Right forelimb (tissue), 1 donor: ENCODE measurements at regions not wholly inside any gene's neighbourhood (a gene's known extent, or its start where the extent isn't known, plus 50 kb on each side); places are given as distances from the start of the nearest gene placed in this dataset.
A peak's percentile ranks its signal among the peaks of the same experiment; 100 is the strongest.

Experiments
- DNase-seq: peaks from one replicate; pipeline ENCODE4 v3.0.0-alpha.2; 2018

- DNase-seq = no peak
Observed at GRCh38 chr7:47690902-47691558, 109.1 kb upstream of the TNS3 start.

- no peak for DNase-seq
Observed at GRCh38 chr7:47689558-47689957, 107.6 kb upstream of the TNS3 start.

DNA sequence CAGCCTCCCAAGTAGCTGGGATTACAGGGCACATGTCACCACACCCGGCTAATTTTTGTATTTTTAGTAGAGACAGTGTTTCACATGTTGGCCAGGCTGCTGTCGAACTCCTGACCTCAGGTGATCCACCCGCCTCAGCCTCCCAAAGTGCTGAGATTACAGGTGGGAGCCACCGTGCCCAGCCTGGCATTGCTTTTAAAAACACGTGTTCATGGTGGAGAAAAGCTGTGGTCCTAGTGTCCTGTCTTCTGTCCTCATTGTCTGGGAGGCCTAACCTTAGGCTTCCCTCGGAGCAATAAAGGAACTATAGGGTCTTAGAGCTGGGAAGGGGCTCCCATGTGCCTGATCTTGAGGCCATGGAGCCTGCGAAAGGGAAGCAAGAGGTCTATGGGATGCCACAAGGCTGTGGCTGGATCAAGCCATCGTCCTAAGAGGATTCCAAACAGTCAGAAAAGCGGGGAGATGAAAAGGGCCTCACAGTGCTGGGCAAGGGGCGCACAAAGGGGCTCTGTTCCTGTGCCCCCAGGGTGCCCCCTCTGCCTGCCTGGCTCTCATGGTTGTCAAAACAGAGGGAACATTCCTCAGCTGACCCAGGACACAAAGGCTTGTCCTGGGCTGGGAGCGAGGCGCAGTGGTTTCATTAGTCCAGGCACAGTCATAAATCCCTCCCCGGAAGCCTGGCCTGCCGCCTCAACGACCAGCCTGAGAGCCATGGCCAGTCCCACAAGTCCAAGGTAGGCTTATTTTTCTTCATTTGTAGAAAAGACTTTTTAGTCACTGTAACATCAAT, 106.6 kb upstream of the TNS3 start:
- DNase-seq = no peak

GRCh38 chr7:47685712-47686376, 103.9 kb upstream of the TNS3 start:
- DNase-seq = no peak

DNA sequence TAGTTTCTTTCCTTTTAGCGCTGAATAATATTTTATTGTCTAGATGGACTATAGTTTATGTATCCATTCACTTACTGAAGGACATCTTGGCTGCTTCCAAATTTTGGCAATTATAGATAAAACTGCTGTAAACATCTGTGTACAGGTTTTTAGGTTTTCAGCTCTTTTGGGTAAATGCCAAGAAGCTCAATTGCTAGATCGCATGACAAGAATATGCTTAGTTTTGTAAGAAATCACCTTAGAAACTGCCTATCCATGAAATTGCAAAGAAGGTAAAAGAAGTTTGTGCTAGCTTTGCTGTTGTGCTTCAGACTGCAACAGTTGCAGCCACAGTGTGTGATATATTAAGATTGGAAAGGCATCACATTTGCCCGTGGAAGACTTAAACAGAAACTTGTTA, 103.2 kb upstream of the TNS3 start:
- DNase-seq = no peak

DNA sequence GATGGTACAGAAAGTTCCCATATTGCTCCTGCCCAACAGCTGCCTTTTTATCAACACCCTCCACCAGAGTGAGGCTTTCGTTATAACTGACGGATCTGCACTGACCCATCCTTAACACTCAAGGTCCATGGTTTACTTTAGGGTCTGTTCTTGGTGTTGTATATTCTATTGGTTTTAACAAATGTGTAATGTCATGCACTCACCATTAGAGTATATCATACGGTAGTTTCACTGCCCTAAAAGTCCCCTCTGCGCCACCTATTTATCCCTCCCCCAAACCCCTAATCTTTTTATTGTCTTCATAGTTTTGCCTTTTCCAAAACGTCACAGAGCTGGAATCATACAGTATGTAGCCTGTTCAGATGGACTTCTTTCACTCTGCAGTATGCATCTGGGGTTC, 102.8 kb upstream of the TNS3 start:
- DNase-seq = no peak

DNA sequence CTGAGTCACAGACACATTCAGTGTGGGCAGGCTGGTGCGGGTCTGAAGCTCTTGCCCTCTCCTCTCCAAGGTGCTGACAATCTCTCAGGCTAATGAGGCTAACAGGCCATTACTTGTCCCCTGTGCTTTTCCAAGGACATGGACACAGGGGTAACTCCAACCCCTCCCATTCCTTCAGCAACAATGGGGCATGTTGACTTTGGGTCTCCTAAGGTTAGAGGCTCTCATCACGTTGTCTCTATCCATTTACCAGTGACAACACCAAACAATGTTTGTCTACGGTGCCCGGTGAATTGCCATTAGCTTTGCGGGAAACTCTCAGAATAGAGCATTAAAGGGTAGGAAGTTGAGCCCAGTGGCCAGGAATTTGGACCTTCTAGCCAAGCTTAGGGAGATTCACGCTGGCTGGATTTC, 101.6 kb upstream of the TNS3 start:
- DNase-seq = no peak

- no peak for DNase-seq
Observed at GRCh38 chr7:47682874-47683273, 101.0 kb upstream of the TNS3 start.

- peak; percentile 40 for DNase-seq
Observed at GRCh38 chr7:47681249-47681810, 99.4 kb upstream of the TNS3 start.

- peak; percentile 17 for DNase-seq
Observed at GRCh38 chr7:47678641-47679380, 96.9 kb upstream of the TNS3 start.

GRCh38 chr7:47677664-47678063, 95.8 kb upstream of the TNS3 start:
- DNase-seq = peak; percentile 12

DNA sequence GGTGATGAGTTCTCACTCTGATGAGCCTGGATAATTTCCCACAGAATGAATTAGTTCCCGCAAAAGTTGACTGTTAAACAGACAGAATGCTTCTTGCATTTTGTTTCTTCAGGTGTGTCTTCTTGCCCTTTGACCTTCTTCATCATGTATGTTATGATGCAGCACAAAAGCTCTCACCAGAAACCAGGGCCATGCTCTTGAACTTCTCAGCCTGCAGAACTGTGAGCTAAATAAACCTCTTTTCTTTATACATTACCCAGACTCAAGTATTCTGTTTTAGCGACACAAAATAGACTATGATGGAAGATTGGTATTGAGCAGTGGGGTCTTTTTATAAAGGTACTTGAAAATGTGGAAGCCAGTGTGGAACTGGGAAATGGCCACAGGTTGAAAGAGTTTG, 95.2 kb upstream of the TNS3 start:
- DNase-seq = no peak

DNA sequence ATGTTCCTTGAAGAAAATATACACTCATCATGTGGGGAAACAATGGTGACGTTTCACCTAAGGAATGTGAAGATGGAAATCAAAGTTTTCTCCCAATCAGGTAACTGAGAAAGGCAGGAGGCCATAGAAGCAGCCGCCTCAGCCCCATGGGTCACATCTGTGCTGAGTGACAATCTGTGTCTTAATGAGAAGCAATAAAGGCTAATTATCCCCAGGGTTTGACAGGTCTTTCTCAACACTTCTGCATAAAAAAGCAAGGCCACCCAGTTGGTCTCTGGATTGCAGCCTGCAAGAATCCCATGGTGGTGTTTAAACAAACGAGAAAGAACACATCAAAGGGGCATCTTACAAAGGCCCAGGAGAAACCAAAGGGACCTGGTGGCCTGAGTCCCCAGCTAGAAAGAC, 91.1 kb upstream of the TNS3 start:
- DNase-seq = no peak

- DNase-seq = no peak
Observed at GRCh38 chr7:47672271-47672791, 90.4 kb upstream of the TNS3 start.

GRCh38 chr7:47671358-47671757, 89.4 kb upstream of the TNS3 start:
- no peak for DNase-seq

GRCh38 chr7:47670729-47671128, 88.8 kb upstream of the TNS3 start:
- DNase-seq = no peak

DNA sequence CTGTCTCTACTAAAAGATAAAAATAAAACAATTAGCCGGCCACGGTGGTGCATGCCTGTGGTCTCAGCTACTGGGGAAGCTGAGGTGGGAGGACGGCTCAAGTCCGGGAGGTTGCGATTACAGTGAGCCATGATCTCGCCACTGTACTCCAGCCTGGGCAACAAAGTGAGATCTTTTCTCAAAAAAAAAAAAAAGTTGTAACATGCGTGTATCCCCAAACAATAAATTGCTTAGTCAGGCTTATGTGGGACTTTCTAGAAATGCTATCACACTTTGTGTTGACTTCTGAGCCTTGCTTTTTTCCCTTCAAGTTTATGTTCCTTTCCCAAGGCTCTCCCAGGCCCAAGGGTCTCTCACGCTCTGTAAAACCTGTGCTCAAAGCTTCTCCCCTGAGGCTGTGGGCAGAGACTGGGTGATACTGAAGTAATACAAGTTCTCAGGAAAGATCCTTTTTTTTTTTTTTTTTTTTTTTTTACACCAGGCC, 88.0 kb upstream of the TNS3 start:
- no peak for DNase-seq

DNA sequence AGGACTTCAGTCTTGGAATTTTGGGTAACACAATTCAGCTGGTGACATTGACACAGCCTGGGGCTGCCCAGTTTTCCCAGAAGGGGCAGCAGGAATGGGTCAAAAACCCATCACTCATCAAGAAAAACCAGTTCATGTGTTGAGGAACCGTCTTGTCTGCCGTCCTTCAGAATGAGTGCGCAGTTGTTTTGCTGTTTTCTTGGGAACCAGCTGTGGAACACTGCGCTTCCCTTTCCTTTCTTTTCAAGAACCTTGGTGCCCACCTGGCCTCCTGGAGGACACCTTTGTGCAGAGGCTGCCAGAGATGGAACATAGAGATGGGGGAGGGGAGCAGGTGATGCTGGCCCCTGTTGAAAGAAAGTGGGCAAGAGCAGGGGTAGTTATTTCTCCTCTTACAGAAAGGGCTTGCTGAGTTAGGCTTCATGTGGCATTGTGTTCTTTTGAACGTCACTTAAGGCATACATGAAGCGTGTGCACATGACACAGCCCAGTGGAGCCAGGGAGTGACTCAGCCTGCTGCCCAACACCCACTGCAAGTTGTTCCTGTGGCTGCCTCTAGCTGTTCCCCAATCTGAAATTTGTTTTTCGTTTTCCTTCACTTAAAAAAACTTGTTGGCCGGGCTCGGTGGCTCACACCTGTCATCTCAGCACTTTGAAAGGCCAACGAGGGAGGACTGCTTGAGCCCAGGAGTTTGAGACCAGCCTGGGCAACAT, 87.4 kb upstream of the TNS3 start:
- no peak for DNase-seq

- no peak for DNase-seq
Observed at GRCh38 chr7:47666164-47666862, 84.4 kb upstream of the TNS3 start.

DNA sequence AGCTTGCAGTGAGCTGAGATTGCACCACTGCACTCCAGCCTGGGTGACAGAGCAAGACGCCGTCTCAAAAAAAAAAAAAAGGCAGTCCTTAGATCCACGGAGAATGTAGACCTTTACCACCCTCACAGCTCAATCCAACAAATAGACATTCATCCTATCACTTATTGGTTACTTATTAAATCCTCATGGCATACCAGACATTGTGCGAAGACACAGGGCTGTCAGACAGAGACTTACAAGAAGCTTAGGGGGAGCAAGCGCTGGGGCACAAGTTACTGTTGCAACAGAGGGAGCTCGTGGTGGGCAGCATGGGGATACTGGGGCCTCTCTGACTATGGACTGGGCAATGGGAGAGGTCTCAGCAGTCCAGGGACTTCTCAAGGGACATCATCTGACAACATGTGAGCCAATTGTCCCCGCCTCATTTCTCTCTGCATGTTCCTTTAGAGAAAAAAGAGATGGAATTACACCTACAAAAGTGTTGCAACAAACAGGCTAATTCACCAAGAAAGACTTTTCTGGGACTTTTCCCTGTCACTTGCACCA, 82.8 kb upstream of the TNS3 start:
- no peak for DNase-seq

- DNase-seq = no peak
Observed at GRCh38 chr7:47663851-47664250, 81.9 kb upstream of the TNS3 start.
